Keratinocyte (primary cell): ENCODE measurements at regions not wholly inside any gene's neighbourhood (a gene's known extent, or its start where the extent isn't known, plus 50 kb on each side); places are given as distances from the start of the nearest gene placed in this dataset.

Source experiments
- DNase-seq: peaks from one replicate; pipeline ENCODE4 v3.0.0-alpha.2; 2011; ENCODE audit warnings: low read depth, missing footprints, low spot score
- FAIRE-seq: peaks from 2 replicates; lab custom pipeline; 2011; peaks lifted over from hg19 to GRCh38; lab: Jason Lieb, UNC
- H2AFZ ChIP-seq: 2 replicates; pipeline ENCODE4 v1.6.0; 2012; ENCODE audit warnings: low read length, control low read depth, inconsistent platforms; ENCODE audit not compliant: control insufficient read depth
- H3K27ac ChIP-seq: 2 replicates; pipeline ENCODE4 v1.5.1; 2011; ENCODE audit warnings: low read length; ENCODE audit not compliant: control insufficient read depth, insufficient read depth
- H3K27me3 ChIP-seq: 3 replicates; pipeline ENCODE4 v1.6.0; 2011; ENCODE audit warnings: low read length; ENCODE audit not compliant: control insufficient read depth, insufficient read depth; ENCODE audit errors: extremely low read depth
- H3K36me3 ChIP-seq, 2 experiments: 2 replicates in 1 of 2; 3 replicates in 1 of 2; pipeline ENCODE4 v1.5.1; 2011; ENCODE audit warnings: low read length in 2 of 2, mild to moderate bottlenecking in 1 of 2; ENCODE audit not compliant: control insufficient read depth in 2 of 2, insufficient read depth in 2 of 2; ENCODE audit errors: extremely low read depth in 1 of 2
- H3K4me1 ChIP-seq: 3 replicates; pipeline ENCODE4 v1.5.1; 2011; ENCODE audit warnings: low read length; ENCODE audit not compliant: control insufficient read depth, insufficient read depth; ENCODE audit errors: extremely low read depth
- H3K4me2 ChIP-seq: 3 replicates; pipeline ENCODE4 v1.6.0; 2011; ENCODE audit warnings: low read depth, low read length; ENCODE audit not compliant: control insufficient read depth, insufficient read depth; ENCODE audit errors: extremely low read depth
- H3K4me3 ChIP-seq, 3 experiments: fragments of 200-600 bp in 1 of 3; sonication (generic) in 1 of 3; 2 replicates in 2 of 3; 3 replicates in 1 of 3; pipeline ENCODE4 v1.5.1; 2011 to 2016; ENCODE audit warnings: low read length in 3 of 3, mild to moderate bottlenecking in 3 of 3, control low read depth in 2 of 3, inconsistent platforms in 1 of 3, low read depth in 1 of 3, mixed read lengths in 1 of 3, mixed run types in 1 of 3, moderate library complexity in 1 of 3; ENCODE audit not compliant: control insufficient read depth in 2 of 3, insufficient read depth in 2 of 3; ENCODE audit errors: extremely low read depth in 1 of 3
- H3K79me2 ChIP-seq: 2 replicates; pipeline ENCODE4 v1.6.0; 2012; ENCODE audit warnings: low read length; ENCODE audit not compliant: control insufficient read depth, insufficient read depth
- H3K9ac ChIP-seq: 3 replicates; pipeline ENCODE4 v1.6.0; 2011; ENCODE audit warnings: low read length; ENCODE audit not compliant: control insufficient read depth, insufficient read depth; ENCODE audit errors: extremely low read depth
- H3K9me1 ChIP-seq: 3 replicates; pipeline ENCODE4 v1.6.0; 2011; ENCODE audit warnings: low read length; ENCODE audit not compliant: control insufficient read depth, insufficient read depth; ENCODE audit errors: extremely low read depth
- H3K9me3 ChIP-seq: 2 replicates; pipeline ENCODE4 v1.5.1; 2012; ENCODE audit warnings: low read depth, low read length; ENCODE audit not compliant: control insufficient read depth
- H4K20me1 ChIP-seq: 3 replicates; pipeline ENCODE4 v1.6.0; 2011; ENCODE audit warnings: low read length; ENCODE audit not compliant: control insufficient read depth, insufficient read depth; ENCODE audit errors: extremely low read depth
- EZH2 ChIP-seq: IDR thresholded peaks from one replicate; pipeline ENCODE4 v1.6.1; 2012; ENCODE audit warnings: inconsistent platforms, mild to moderate bottlenecking, low read length, moderate library complexity
- dilution Hi-C: fragments of 300-500 bp; cut with MboI; formaldehyde crosslinking; loops from one replicate; pipeline ENCODE4 v1.7.0; 2020; ENCODE audit warnings: low sequenced_read_pairs; ENCODE audit not compliant: extremely low pct_ligation_motif_present
- TF ChIP-seq, protein P1 (sequence below), 3 experiments: IDR thresholded peaks in 1 of 3; conservative IDR thresholded peaks in 1 of 3; optimal IDR thresholded peaks in 1 of 3; 2 replicates in 2 of 3; 3 replicates in 1 of 3; pipeline versions ENCODE3 to v1.5.1; 2011; ENCODE audit warnings: low read length in 3 of 3, mild to moderate bottlenecking in 3 of 3, moderate library complexity in 2 of 3, control low read depth in 1 of 3, inconsistent platforms in 1 of 3; ENCODE audit not compliant: insufficient read depth in 2 of 3; ENCODE audit errors: extremely low read depth in 1 of 3

DNA sequence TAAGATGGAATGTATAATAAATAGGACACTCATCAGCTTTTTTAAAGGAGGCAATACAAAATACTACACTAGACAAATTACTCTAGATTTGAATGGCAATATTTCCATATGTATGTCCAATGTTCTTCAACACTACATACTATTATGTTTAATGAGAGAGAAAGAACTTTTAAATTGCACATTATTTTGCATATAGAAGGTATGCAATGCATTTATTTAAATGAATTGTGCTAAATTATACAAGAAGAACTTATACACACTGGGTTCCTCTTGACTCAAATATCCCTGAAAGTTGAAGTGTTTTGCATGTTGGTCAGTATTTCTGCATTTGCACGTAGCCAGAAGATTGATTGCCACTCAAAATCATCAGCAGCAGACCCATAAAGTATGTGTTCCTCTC, 839.6 kb downstream of the ADGRL2 start:
- FAIRE-seq (no peak), DNase-seq (no peak)
- dilution Hi-C loops, result no loop called here
- H2AFZ ChIP-seq, result no peak overlapping the region
- no peaks in the 10 kb centered on the region for H3K4me1 ChIP-seq
- H3K4me2 ChIP-seq, result no peak overlapping the region
- H3K79me2 ChIP-seq, result no peaks in the 10 kb centered on the region
- no peaks in the 10 kb centered on the region for H3K36me3 ChIP-seq
- no peak overlapping the region for H3K4me3 ChIP-seq
- no peaks in the 10 kb centered on the region for H3K27me3 ChIP-seq
- H3K9ac ChIP-seq, result no peak overlapping the region
- no peak for TF ChIP-seq EZH2
- TF ChIP-seq, protein P1, sequence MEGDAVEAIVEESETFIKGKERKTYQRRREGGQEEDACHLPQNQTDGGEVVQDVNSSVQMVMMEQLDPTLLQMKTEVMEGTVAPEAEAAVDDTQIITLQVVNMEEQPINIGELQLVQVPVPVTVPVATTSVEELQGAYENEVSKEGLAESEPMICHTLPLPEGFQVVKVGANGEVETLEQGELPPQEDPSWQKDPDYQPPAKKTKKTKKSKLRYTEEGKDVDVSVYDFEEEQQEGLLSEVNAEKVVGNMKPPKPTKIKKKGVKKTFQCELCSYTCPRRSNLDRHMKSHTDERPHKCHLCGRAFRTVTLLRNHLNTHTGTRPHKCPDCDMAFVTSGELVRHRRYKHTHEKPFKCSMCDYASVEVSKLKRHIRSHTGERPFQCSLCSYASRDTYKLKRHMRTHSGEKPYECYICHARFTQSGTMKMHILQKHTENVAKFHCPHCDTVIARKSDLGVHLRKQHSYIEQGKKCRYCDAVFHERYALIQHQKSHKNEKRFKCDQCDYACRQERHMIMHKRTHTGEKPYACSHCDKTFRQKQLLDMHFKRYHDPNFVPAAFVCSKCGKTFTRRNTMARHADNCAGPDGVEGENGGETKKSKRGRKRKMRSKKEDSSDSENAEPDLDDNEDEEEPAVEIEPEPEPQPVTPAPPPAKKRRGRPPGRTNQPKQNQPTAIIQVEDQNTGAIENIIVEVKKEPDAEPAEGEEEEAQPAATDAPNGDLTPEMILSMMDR (optimal IDR thresholded peaks at IDR 0.05 in 1 of 3, IDR thresholded peaks at IDR 0.05 in 1 of 3, conservative IDR thresholded peaks at IDR 0.05 in 1 of 3; ENCODE audit: extremely low read depth in 1 of 3, insufficient read depth in 2 of 3, low read length in 3 of 3), result no peak
- H3K9me3 ChIP-seq, result no peaks in the 10 kb centered on the region
- no peaks in the 10 kb centered on the region for H3K9me1 ChIP-seq
- no peak overlapping the region for H3K27ac ChIP-seq
- H4K20me1 ChIP-seq, result no peaks in the 10 kb centered on the region

DNA sequence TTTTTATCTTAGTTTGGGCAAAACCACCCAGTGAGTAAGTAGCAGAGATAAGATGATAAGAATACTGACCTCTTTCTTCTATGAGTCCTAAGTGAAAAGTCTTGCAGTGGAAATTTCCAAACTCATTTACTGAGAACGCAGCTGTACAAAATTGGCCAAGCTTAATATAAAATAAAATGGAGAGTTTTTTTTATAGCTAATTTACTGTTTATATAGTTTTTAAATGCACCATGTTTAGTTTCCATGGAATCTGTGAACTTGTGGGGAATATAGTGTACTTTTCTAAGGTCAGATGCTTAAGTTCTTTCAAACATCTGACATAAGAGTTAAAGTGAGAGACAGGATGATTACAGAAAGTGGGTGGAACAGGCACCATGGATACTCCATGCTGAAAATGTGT, 833.5 kb downstream of the ADGRL2 start:
- H3K4me1 ChIP-seq, result no peaks in the 10 kb centered on the region
- no peaks in the 10 kb centered on the region for H3K36me3 ChIP-seq
- no peaks in the 10 kb centered on the region for H3K79me2 ChIP-seq
- no peaks in the 10 kb centered on the region for H3K9me1 ChIP-seq
- H3K27ac ChIP-seq, result no peak overlapping the region
- no peaks in the 10 kb centered on the region for H3K9me3 ChIP-seq
- no peak for DNase-seq
- H3K4me3 ChIP-seq, result no peak overlapping the region
- H3K4me2 ChIP-seq, result no peak overlapping the region
- H4K20me1 ChIP-seq, result no peaks in the 10 kb centered on the region
- H3K9ac ChIP-seq, result no peak overlapping the region
- H3K27me3 ChIP-seq, result no peaks in the 10 kb centered on the region
- H2AFZ ChIP-seq, result no peak overlapping the region
- dilution Hi-C loops, result no loop called here
- no peak for TF ChIP-seq EZH2
- TF ChIP-seq, protein P1 (optimal IDR thresholded peaks at IDR 0.05 in 1 of 3, IDR thresholded peaks at IDR 0.05 in 1 of 3, conservative IDR thresholded peaks at IDR 0.05 in 1 of 3; ENCODE audit: extremely low read depth in 1 of 3, insufficient read depth in 2 of 3, low read length in 3 of 3), result no peak
- FAIRE-seq, result no peak
